ENCODE measurements at regions not wholly inside any gene's neighbourhood (a gene's known extent, or its start where the extent isn't known, plus 50 kb on each side); places are given as distances from the start of the nearest gene placed in this dataset.

DNA sequence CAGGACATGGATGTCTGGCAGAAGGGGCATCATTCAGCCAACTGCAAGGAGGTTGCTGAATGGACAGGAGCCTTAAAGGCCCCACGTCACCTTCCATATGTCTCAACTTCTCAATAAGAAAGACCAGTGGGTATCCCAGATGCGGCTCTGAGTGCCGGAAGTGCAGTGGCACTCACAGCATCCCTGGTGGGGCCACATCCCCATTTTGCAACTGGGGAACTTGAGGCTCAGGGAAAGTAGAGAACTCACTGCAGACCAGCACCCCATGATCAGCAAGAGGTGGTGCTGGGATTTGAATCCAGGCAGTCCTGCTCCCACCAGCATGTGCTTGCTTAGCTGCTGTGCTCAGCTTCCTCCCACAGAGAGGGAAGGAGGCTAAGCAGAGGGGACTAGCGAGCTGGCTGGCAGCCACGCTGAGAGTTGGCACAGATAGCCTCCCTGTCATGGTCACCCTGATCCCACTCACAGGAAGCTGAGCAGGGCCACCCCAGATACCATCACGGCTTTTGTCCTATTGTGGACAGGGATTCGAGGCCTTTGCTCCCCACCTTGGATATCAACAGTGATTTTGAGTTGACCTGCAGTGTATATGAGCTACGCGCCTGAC is 294.2 kb upstream of the FOXF1 start:
- peaks cover 15% of the 10 kb centered on the region for H3K4me1 Mint-ChIP-seq
- H3K36me3 Mint-ChIP-seq, result no peaks in the 10 kb centered on the region
- no peak overlapping the region for H3K27ac Mint-ChIP-seq
- TF ChIP-seq, protein P1, sequence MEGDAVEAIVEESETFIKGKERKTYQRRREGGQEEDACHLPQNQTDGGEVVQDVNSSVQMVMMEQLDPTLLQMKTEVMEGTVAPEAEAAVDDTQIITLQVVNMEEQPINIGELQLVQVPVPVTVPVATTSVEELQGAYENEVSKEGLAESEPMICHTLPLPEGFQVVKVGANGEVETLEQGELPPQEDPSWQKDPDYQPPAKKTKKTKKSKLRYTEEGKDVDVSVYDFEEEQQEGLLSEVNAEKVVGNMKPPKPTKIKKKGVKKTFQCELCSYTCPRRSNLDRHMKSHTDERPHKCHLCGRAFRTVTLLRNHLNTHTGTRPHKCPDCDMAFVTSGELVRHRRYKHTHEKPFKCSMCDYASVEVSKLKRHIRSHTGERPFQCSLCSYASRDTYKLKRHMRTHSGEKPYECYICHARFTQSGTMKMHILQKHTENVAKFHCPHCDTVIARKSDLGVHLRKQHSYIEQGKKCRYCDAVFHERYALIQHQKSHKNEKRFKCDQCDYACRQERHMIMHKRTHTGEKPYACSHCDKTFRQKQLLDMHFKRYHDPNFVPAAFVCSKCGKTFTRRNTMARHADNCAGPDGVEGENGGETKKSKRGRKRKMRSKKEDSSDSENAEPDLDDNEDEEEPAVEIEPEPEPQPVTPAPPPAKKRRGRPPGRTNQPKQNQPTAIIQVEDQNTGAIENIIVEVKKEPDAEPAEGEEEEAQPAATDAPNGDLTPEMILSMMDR (IDR thresholded peaks at IDR 0.05; ENCODE audit: unreplicated experiment), result no peak
- peaks cover 30% of the 10 kb centered on the region for H3K27me3 Mint-ChIP-seq (ENCODE audit: low read depth)
- peak in 1 of 2 experiments; percentile 30 for DNase-seq (ENCODE audit: low spot score in 2 of 2, unreplicated experiment in 2 of 2)
- H3K4me3 Mint-ChIP-seq, result no peak overlapping the region
- H3K9me3 Mint-ChIP-seq, result no peaks in the 10 kb centered on the region

DNA sequence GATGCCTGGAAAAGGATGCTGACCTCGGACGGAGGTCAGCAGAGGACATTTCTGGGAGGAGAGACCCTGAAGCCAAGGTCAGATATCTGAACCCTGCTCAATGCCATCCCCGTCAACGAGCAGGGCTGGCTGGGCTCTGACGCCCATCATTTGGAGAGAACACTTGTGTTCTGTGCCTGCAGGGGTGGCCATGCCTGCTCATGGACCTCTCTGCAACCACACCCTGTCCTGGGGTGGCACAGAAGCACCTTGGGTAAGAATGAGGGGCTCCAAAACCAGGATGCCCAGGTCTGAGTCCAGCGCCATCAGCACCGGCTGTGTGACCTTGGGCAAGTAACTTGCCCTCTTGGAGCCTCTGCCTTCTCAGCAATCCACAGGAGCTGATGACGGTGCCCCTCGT is 293.7 kb upstream of the FOXF1 start:
- TF ChIP-seq, protein P1 (IDR thresholded peaks at IDR 0.05; ENCODE audit: unreplicated experiment), result no peak
- Mint-ChIP-seq H3K27me3 (ENCODE audit: low read depth) (peaks cover 36% of the 10 kb centered on the region), H3K4me3 (no peak overlapping the region), H3K9me3 (no peaks in the 10 kb centered on the region), H3K27ac (no peak overlapping the region), H3K36me3 (no peaks in the 10 kb centered on the region), H3K4me1 (peaks cover 20% of the 10 kb centered on the region)
- DNase-seq (ENCODE audit: low spot score in 2 of 2, unreplicated experiment in 2 of 2), result no peak

DNA sequence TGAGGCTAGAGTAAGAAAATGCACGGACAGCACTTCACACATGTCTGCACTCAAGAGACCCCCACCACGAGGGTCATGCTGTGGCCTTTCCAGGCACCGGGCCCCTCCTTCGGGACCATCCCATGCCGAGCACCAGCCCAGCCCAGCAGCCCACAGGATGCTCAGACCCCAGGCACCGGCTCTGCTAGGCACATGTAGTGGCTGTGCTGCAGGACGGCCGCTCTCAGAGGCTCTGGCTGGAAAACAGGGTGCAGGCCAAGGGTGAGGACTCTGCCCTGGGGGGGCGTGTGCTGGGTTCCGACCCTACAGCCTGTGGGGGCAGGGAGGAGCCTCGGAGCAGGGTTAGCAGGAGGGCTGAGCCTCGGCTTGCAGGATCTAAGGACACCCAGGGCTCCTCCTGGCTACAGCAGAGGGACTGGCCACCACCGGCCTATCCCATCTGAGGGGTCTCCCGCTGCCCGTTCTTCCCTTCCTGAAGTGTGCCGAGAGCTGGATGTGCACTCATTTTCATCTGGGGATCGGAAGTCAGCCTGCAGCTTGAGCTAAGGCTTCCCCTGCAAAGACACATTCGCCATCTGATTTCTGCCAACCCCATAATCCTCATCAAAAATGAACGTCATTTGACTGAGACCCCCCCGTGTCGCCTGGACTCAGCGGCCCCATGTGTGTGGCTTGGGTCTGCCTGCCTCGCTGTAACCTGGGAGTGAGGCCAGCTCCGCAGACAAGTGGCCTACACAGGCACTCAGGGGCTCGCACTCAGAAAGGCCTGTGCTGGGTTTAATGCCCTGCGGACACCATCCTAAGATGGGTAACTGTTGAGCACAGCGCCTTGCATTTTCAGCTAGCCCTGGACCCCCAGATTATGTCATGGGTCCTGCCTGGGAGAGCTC is 293.1 kb upstream of the FOXF1 start:
- peak in 1 of 2 experiments; percentile 34 for DNase-seq (ENCODE audit: low spot score in 2 of 2, unreplicated experiment in 2 of 2)
- Mint-ChIP-seq H3K36me3 (no peaks in the 10 kb centered on the region), H3K27me3 (ENCODE audit: low read depth) (peaks cover 42% of the 10 kb centered on the region), H3K9me3 (no peaks in the 10 kb centered on the region), H3K4me3 (no peak overlapping the region), H3K27ac (no peak overlapping the region), H3K4me1 (peaks cover 24% of the 10 kb centered on the region)
- TF ChIP-seq, protein P1 (IDR thresholded peaks at IDR 0.05; ENCODE audit: unreplicated experiment), result no peak

DNA sequence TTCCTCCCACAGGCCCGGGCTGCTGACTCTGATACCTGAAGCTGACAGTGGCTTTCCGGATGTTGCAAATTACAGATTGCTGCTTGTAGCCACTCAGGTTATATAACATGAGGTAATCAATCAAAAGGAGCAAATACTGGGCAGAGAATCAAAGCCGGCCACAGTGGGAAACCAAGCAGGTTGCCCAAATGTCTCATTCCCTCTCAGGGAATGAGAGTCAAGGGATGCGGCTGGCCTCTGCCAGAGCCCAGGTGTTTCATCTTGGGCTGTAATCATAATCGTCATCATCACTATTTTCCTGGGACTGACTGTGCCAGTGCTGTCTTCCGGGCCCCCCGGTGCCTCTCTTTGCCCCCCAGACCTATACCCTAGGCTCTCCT is 292.4 kb upstream of the FOXF1 start:
- H3K4me3 Mint-ChIP-seq, result no peak overlapping the region
- H3K27ac Mint-ChIP-seq, result no peak overlapping the region
- DNase-seq (ENCODE audit: low spot score in 2 of 2, unreplicated experiment in 2 of 2), result peak in 1 of 2 experiments; percentile 29
- peaks cover 29% of the 10 kb centered on the region for H3K4me1 Mint-ChIP-seq
- peaks cover 47% of the 10 kb centered on the region for H3K27me3 Mint-ChIP-seq (ENCODE audit: low read depth)
- H3K9me3 Mint-ChIP-seq, result no peaks in the 10 kb centered on the region
- H3K36me3 Mint-ChIP-seq, result no peaks in the 10 kb centered on the region
- TF ChIP-seq, protein P1 (IDR thresholded peaks at IDR 0.05; ENCODE audit: unreplicated experiment), result no peak

DNA sequence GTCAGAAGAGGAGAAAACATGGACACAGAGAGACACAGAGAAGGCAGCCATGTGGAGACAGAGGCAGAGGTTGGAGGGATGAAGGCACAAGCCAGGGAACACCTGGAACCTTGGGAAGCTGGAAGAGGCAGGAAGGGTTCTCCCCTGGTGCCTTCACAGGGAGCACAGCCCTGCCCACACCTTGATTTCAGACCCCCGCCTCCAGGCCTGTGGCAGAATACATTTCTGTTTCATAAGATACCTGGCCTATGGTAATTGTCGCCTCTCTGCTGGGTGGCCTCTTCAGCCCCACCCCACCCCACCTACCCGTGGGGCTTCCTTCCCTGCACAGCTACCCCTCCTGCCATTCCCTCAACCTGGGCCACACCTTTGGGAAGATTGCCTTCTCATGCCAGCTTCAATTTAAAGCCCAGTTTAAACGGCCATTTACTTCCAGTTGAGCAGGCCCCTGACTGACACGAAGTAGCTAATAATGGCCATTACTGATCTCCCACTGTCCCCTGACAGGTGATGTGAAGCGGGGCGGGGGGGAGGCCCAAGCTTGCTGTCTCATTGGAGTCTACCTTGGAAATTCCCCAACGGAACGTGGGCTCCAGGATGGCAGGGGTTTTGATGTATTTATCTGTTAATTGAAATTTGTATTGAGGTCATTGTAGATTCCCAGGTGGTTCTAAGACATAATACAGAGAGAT is 291.7 kb upstream of the FOXF1 start:
- no peak overlapping the region for H3K4me3 Mint-ChIP-seq
- TF ChIP-seq, protein P1 (IDR thresholded peaks at IDR 0.05; ENCODE audit: unreplicated experiment), result no peak
- H3K27ac Mint-ChIP-seq, result no peak overlapping the region
- H3K9me3 Mint-ChIP-seq, result no peaks in the 10 kb centered on the region
- peaks cover 37% of the 10 kb centered on the region for H3K4me1 Mint-ChIP-seq
- peaks cover 51% of the 10 kb centered on the region for H3K27me3 Mint-ChIP-seq (ENCODE audit: low read depth)
- peak in 1 of 2 experiments; percentile 16 for DNase-seq (ENCODE audit: low spot score in 2 of 2, unreplicated experiment in 2 of 2)
- no peaks in the 10 kb centered on the region for H3K36me3 Mint-ChIP-seq

All from mesothelial cell of epicardium (in vitro differentiated cells).